PC-9 (cell line): ENCODE measurements at regions not wholly inside any gene's neighbourhood (a gene's known extent, or its start where the extent isn't known, plus 50 kb on each side); places are given as distances from the start of the nearest gene placed in this dataset.

Source experiments
- CTCF ChIP-seq: fragments of 200-600 bp; sonication (generic); conservative IDR thresholded peaks from 2 replicates; pipeline ENCODE4 v1.6.1; 2017; ENCODE audit warnings: mixed run types, antibody characterized with exemption, mild to moderate bottlenecking, moderate library complexity
- EZH2 ChIP-seq: fragments of 200-600 bp; sonication (generic); IDR thresholded peaks from 2 replicates; pipeline ENCODE4 v1.8.0; 2017; ENCODE audit warnings: antibody characterized with exemption, low read depth

- TF ChIP-seq CTCF (no peak), EZH2 (no peak)
Measured at GRCh38 chr14:66135831-66136230, 350.3 kb upstream of the CCDC196 start.
